ENCODE measurements at regions not wholly inside any gene's neighbourhood (a gene's known extent, or its start where the extent isn't known, plus 50 kb on each side); places are given as distances from the start of the nearest gene placed in this dataset.

GRCh38 chr14:56400109-56400825 is 179.3 kb upstream of the TMEM260 start:
- H3K27ac ChIP-seq (ENCODE audit: low read depth, low read length), result no peak overlapping the region
- H3K79me2 ChIP-seq (ENCODE audit: insufficient read depth, low read length), result no peaks in the 10 kb centered on the region
- H4K20me1 ChIP-seq (ENCODE audit: insufficient read depth, low read length), result no peaks in the 10 kb centered on the region
- H3K27me3 ChIP-seq (ENCODE audit: insufficient read depth, low read length), result no peaks in the 10 kb centered on the region
- FAIRE-seq (no peak), DNase-seq (ENCODE audit: low read depth) (no peak)
- H3K4me3 Mint-ChIP-seq (ENCODE audit: unreplicated experiment), result no peak overlapping the region
- H3K27ac Mint-ChIP-seq (ENCODE audit: unreplicated experiment), result no peak overlapping the region
- no peak overlapping the region for H3K4me3 ChIP-seq (ENCODE audit: insufficient read depth, low read depth, low read length)
- H3K36me3 ChIP-seq (ENCODE audit: insufficient read depth, low read length), result no peaks in the 10 kb centered on the region
- H2AFZ ChIP-seq (ENCODE audit: low read depth, low read length), result no peak overlapping the region
- no peaks in the 10 kb centered on the region for H3K4me1 ChIP-seq (ENCODE audit: insufficient read depth, low read length)
- H3K36me3 Mint-ChIP-seq (ENCODE audit: low read depth, unreplicated experiment), result no peaks in the 10 kb centered on the region
- no peak for TF ChIP-seq EZH2 (IDR thresholded peaks at IDR 0.05; ENCODE audit: insufficient read depth, low read length)
- TF ChIP-seq CTCF (IDR thresholded peaks at IDR 0.05; ENCODE audit: insufficient read depth, low read depth, low read length), result no peak
- no peak overlapping the region for H3K9ac ChIP-seq (ENCODE audit: low read length)
- peaks cover 4% of the 10 kb centered on the region for H3K9me3 Mint-ChIP-seq (ENCODE audit: unreplicated experiment)
- H3K27me3 Mint-ChIP-seq (ENCODE audit: low read depth, unreplicated experiment), result peaks cover 2% of the 10 kb centered on the region
- no peak overlapping the region for H3K4me2 ChIP-seq (ENCODE audit: low read length)
- no peaks in the 10 kb centered on the region for H3K9me3 ChIP-seq (ENCODE audit: insufficient read depth, low read depth, low read length)
- H3K4me1 Mint-ChIP-seq (ENCODE audit: low read depth, unreplicated experiment), result no peaks in the 10 kb centered on the region

GRCh38 chr14:56412468-56413434 is 166.8 kb upstream of the TMEM260 start:
- Histone ChIP-seq H2AFZ (ENCODE audit: low read depth, low read length) (no peak overlapping the region), H3K27ac (ENCODE audit: low read depth, low read length) (no peak overlapping the region), H3K4me1 (ENCODE audit: insufficient read depth, low read length) (no peaks in the 10 kb centered on the region), H4K20me1 (ENCODE audit: insufficient read depth, low read length) (no peaks in the 10 kb centered on the region), H3K36me3 (ENCODE audit: insufficient read depth, low read length) (no peaks in the 10 kb centered on the region), H3K9me3 (ENCODE audit: insufficient read depth, low read depth, low read length) (no peaks in the 10 kb centered on the region), H3K79me2 (ENCODE audit: insufficient read depth, low read length) (no peaks in the 10 kb centered on the region), H3K4me3 (ENCODE audit: insufficient read depth, low read depth, low read length) (no peak overlapping the region), H3K9ac (ENCODE audit: low read length) (no peak overlapping the region), H3K27me3 (ENCODE audit: insufficient read depth, low read length) (peaks cover 4% of the 10 kb centered on the region), H3K4me2 (ENCODE audit: low read length) (no peak overlapping the region)
- Mint-ChIP-seq H3K9me3 (ENCODE audit: unreplicated experiment) (peaks cover 23% of the 10 kb centered on the region), H3K36me3 (ENCODE audit: low read depth, unreplicated experiment) (peaks cover 2% of the 10 kb centered on the region), H3K4me3 (ENCODE audit: unreplicated experiment) (no peak overlapping the region), H3K27me3 (ENCODE audit: low read depth, unreplicated experiment) (peaks cover 28% of the 10 kb centered on the region), H3K27ac (ENCODE audit: unreplicated experiment) (no peak overlapping the region), H3K4me1 (ENCODE audit: low read depth, unreplicated experiment) (no peaks in the 10 kb centered on the region)
- TF ChIP-seq CTCF (IDR thresholded peaks at IDR 0.05; ENCODE audit: insufficient read depth, low read depth, low read length) (no peak), EZH2 (IDR thresholded peaks at IDR 0.05; ENCODE audit: insufficient read depth, low read length) (no peak)
- FAIRE-seq (no peak), DNase-seq (ENCODE audit: low read depth) (peak; percentile 4)

Measured in astrocyte (in vitro differentiated cells and primary cell).